ENCODE measurements at regions not wholly inside any gene's neighbourhood (a gene's known extent, or its start where the extent isn't known, plus 50 kb on each side); places are given as distances from the start of the nearest gene placed in this dataset.

- no peak for TF ChIP-seq TCF7 (IDR thresholded peaks at IDR 0.05; ENCODE audit: low read depth)
- no peak for TF ChIP-seq TEF (CRISPR knock-in tag; IDR thresholded peaks at IDR 0.05)
- no peak for TF ChIP-seq CTCF (CRISPR knock-in tag; IDR thresholded peaks at IDR 0.05)
- no peak for TF ChIP-seq HMGA1 (CRISPR knock-in tag; conservative IDR thresholded peaks at IDR 0.05)
- no peak for TF ChIP-seq ZBTB44 (CRISPR knock-in tag; IDR thresholded peaks at IDR 0.05)
- no peak for TF ChIP-seq ZNF274 (CRISPR knock-in tag; IDR thresholded peaks at IDR 0.05)
- no peak for TF ChIP-seq REST (IDR thresholded peaks at IDR 0.05; ENCODE audit: borderline replicate concordance in 1 of 2, low read depth in 1 of 2, low read length in 2 of 2)
- TF ChIP-seq ZBTB14 (CRISPR knock-in tag; IDR thresholded peaks at IDR 0.05), result no peak
- TF ChIP-seq ZNF558 (CRISPR knock-in tag; IDR thresholded peaks at IDR 0.05; ENCODE audit: borderline replicate concordance), result no peak
- no peak for TF ChIP-seq MED8 (CRISPR knock-in tag; IDR thresholded peaks at IDR 0.05; ENCODE audit: insufficient replicate concordance)
- TF ChIP-seq JUND (CRISPR knock-in tag; IDR thresholded peaks at IDR 0.05), result no peak
- no peak for TF ChIP-seq RORA (CRISPR knock-in tag; IDR thresholded peaks at IDR 0.05)
- no peak for TF ChIP-seq E2F1 (CRISPR knock-in tag; IDR thresholded peaks at IDR 0.05)
These were observed 109.3 kb upstream of the LRPAP1 start for GRCh38 chr4:3641501-3641900.
